Central memory CD8-positive, alpha-beta T cell (primary cell): ENCODE measurements at regions not wholly inside any gene's neighbourhood (a gene's known extent, or its start where the extent isn't known, plus 50 kb on each side); places are given as distances from the start of the nearest gene placed in this dataset.

ENCODE experiments used
- ATAC-seq: fragments of 150-1000 bp; cut with Tn5 transposase; replicated peaks from 2 replicates; pipeline ENCODE4 v1.10.0; 2022; ENCODE audit warnings: mild to moderate bottlenecking, moderate FRiP score, moderate number of reproducible peaks; ENCODE audit not compliant: poor library complexity, severe bottlenecking; ENCODE audit errors: extremely low read depth
- DNase-seq, 2 donors: peaks; one replicate each; pipeline ENCODE4 v3.0.0; 2021; ENCODE audit warnings: low spot score in 2 of 2
- H3K27ac Mint-ChIP-seq: one replicate; pipeline ENCODE4 v1.8.0; 2022; ENCODE audit warnings: low read depth, mild to moderate bottlenecking, moderate library complexity, mixed read lengths
- H3K27me3 Mint-ChIP-seq: one replicate; pipeline ENCODE4 v1.8.0; 2022; ENCODE audit warnings: mixed read lengths
- H3K36me3 Mint-ChIP-seq: one replicate; pipeline ENCODE4 v1.8.0; 2022; ENCODE audit warnings: mild to moderate bottlenecking, moderate library complexity, mixed read lengths; ENCODE audit not compliant: insufficient read depth
- H3K4me1 Mint-ChIP-seq: one replicate; pipeline ENCODE4 v1.8.0; 2022; ENCODE audit warnings: mixed read lengths
- H3K4me3 Mint-ChIP-seq: one replicate; pipeline ENCODE4 v1.8.0; 2022; ENCODE audit warnings: mild to moderate bottlenecking, moderate library complexity, mixed read lengths
- H3K9me3 Mint-ChIP-seq: one replicate; pipeline ENCODE4 v1.8.0; 2022; ENCODE audit warnings: mixed read lengths

GRCh38 chr6:40759264-40759663 is 172.1 kb upstream of the LRFN2 start:
- ATAC-seq (no peak), DNase-seq (no peak)
- no peaks in the 10 kb centered on the region for H3K9me3 Mint-ChIP-seq
- no peak overlapping the region for H3K4me3 Mint-ChIP-seq
- no peaks in the 10 kb centered on the region for H3K4me1 Mint-ChIP-seq
- no peak overlapping the region for H3K27ac Mint-ChIP-seq
- no peaks in the 10 kb centered on the region for H3K36me3 Mint-ChIP-seq
- H3K27me3 Mint-ChIP-seq, result peaks cover 51% of the 10 kb centered on the region

GRCh38 chr6:40755749-40756452 is 168.7 kb upstream of the LRFN2 start:
- no peak for ATAC-seq
- H3K4me1 Mint-ChIP-seq, result no peaks in the 10 kb centered on the region
- no peak overlapping the region for H3K27ac Mint-ChIP-seq
- H3K36me3 Mint-ChIP-seq, result no peaks in the 10 kb centered on the region
- H3K27me3 Mint-ChIP-seq, result peaks cover 63% of the 10 kb centered on the region
- H3K4me3 Mint-ChIP-seq, result no peak overlapping the region
- no peaks in the 10 kb centered on the region for H3K9me3 Mint-ChIP-seq
- DNase-seq, result no peak

GRCh38 chr6:40755046-40755681 is 168.0 kb upstream of the LRFN2 start:
- Mint-ChIP-seq H3K27me3 (peaks cover 65% of the 10 kb centered on the region), H3K36me3 (no peaks in the 10 kb centered on the region), H3K27ac (no peak overlapping the region), H3K4me1 (no peaks in the 10 kb centered on the region), H3K9me3 (no peaks in the 10 kb centered on the region), H3K4me3 (no peak overlapping the region)
- DNase-seq (no peak), ATAC-seq (no peak)

- Mint-ChIP-seq H3K27me3 (peaks cover 71% of the 10 kb centered on the region), H3K4me3 (no peak overlapping the region), H3K36me3 (no peaks in the 10 kb centered on the region), H3K4me1 (no peaks in the 10 kb centered on the region), H3K9me3 (no peaks in the 10 kb centered on the region), H3K27ac (no peak overlapping the region)
- ATAC-seq (no peak), DNase-seq (no peak)
Measured at GRCh38 chr6:40754461-40755045, 167.4 kb upstream of the LRFN2 start.

GRCh38 chr6:40753675-40754448 is 166.7 kb upstream of the LRFN2 start:
- ATAC-seq, result no peak
- Mint-ChIP-seq H3K36me3 (no peaks in the 10 kb centered on the region), H3K9me3 (no peaks in the 10 kb centered on the region), H3K27ac (no peak overlapping the region), H3K4me3 (no peak overlapping the region), H3K4me1 (no peaks in the 10 kb centered on the region), H3K27me3 (peaks cover 71% of the 10 kb centered on the region)
- DNase-seq, result no peak

- H3K27me3 Mint-ChIP-seq, result peaks cover 72% of the 10 kb centered on the region
- ATAC-seq (no peak), DNase-seq (no peak)
- H3K4me3 Mint-ChIP-seq, result no peak overlapping the region
- H3K27ac Mint-ChIP-seq, result no peak overlapping the region
- H3K36me3 Mint-ChIP-seq, result no peaks in the 10 kb centered on the region
- no peaks in the 10 kb centered on the region for H3K9me3 Mint-ChIP-seq
- H3K4me1 Mint-ChIP-seq, result no peaks in the 10 kb centered on the region
Measured at GRCh38 chr6:40753048-40753447, 165.9 kb upstream of the LRFN2 start.

GRCh38 chr6:40744835-40745234 is 157.7 kb upstream of the LRFN2 start:
- H3K9me3 Mint-ChIP-seq, result no peaks in the 10 kb centered on the region
- no peak overlapping the region for H3K4me3 Mint-ChIP-seq
- ATAC-seq (no peak), DNase-seq (no peak)
- H3K36me3 Mint-ChIP-seq, result no peaks in the 10 kb centered on the region
- no peaks in the 10 kb centered on the region for H3K4me1 Mint-ChIP-seq
- H3K27me3 Mint-ChIP-seq, result peaks cover 63% of the 10 kb centered on the region
- H3K27ac Mint-ChIP-seq, result no peak overlapping the region

- H3K4me3 Mint-ChIP-seq, result no peak overlapping the region
- no peaks in the 10 kb centered on the region for H3K36me3 Mint-ChIP-seq
- no peaks in the 10 kb centered on the region for H3K9me3 Mint-ChIP-seq
- DNase-seq, result no peak
- no peak overlapping the region for H3K27ac Mint-ChIP-seq
- ATAC-seq, result no peak
- peaks cover 63% of the 10 kb centered on the region for H3K27me3 Mint-ChIP-seq
- H3K4me1 Mint-ChIP-seq, result no peaks in the 10 kb centered on the region
Measured at GRCh38 chr6:40743690-40744446, 156.7 kb upstream of the LRFN2 start.

- Mint-ChIP-seq H3K9me3 (no peaks in the 10 kb centered on the region), H3K27me3 (peaks cover 63% of the 10 kb centered on the region), H3K36me3 (no peaks in the 10 kb centered on the region), H3K4me3 (no peak overlapping the region), H3K4me1 (no peaks in the 10 kb centered on the region), H3K27ac (no peak overlapping the region)
- ATAC-seq, result no peak
- DNase-seq, result no peak
Measured at GRCh38 chr6:40743226-40743625, 156.1 kb upstream of the LRFN2 start.

GRCh38 chr6:40740518-40740917 is 153.4 kb upstream of the LRFN2 start:
- DNase-seq (no peak), ATAC-seq (no peak)
- Mint-ChIP-seq H3K4me1 (no peaks in the 10 kb centered on the region), H3K9me3 (no peaks in the 10 kb centered on the region), H3K4me3 (no peak overlapping the region), H3K27me3 (peaks cover 71% of the 10 kb centered on the region), H3K27ac (no peak overlapping the region), H3K36me3 (no peaks in the 10 kb centered on the region)

GRCh38 chr6:40738551-40739193 is 151.5 kb upstream of the LRFN2 start:
- Mint-ChIP-seq H3K27ac (no peak overlapping the region), H3K9me3 (no peaks in the 10 kb centered on the region), H3K4me3 (no peak overlapping the region), H3K4me1 (no peaks in the 10 kb centered on the region), H3K27me3 (peaks cover 76% of the 10 kb centered on the region), H3K36me3 (no peaks in the 10 kb centered on the region)
- DNase-seq (no peak), ATAC-seq (no peak)

- no peak overlapping the region for H3K4me3 Mint-ChIP-seq
- H3K9me3 Mint-ChIP-seq, result no peaks in the 10 kb centered on the region
- H3K36me3 Mint-ChIP-seq, result no peaks in the 10 kb centered on the region
- DNase-seq (no peak), ATAC-seq (no peak)
- H3K27me3 Mint-ChIP-seq, result peaks cover 49% of the 10 kb centered on the region
- no peak overlapping the region for H3K27ac Mint-ChIP-seq
- H3K4me1 Mint-ChIP-seq, result no peaks in the 10 kb centered on the region
Measured at GRCh38 chr6:40735521-40735920, 148.4 kb upstream of the LRFN2 start.
